Naive thymus-derived CD4-positive, alpha-beta T cell (primary cell): ENCODE measurements at regions not wholly inside any gene's neighbourhood (a gene's known extent, or its start where the extent isn't known, plus 50 kb on each side); places are given as distances from the start of the nearest gene placed in this dataset.

ENCODE experiments used
- ATAC-seq: fragments of 150-1000 bp; cut with Tn5 transposase; 2 replicates; pipeline ENCODE4 v1.10.0; 2021; ENCODE audit warnings: mild to moderate bottlenecking, moderate library complexity
- CTCF ChIA-PET: fragments of 350-600 bp; sonication (Branson Sonifier 250); formaldehyde crosslinking; loops from one replicate; lab custom pipeline; 2021; ENCODE audit warnings: antibody characterized with exemption; lab: Charles Lee
- POLR2A ChIA-PET: fragments of 350-600 bp; sonication (Branson Sonifier 250); formaldehyde crosslinking; loops from one replicate; lab custom pipeline; 2021; ENCODE audit warnings: antibody characterized with exemption, inconsistent platforms; lab: Charles Lee
- DNase-seq, 9 donors: peaks; one replicate each; pipeline versions ENCODE4 v3.0.0 to v3.0.0-alpha.2; 2020 to 2022; ENCODE audit warnings: mixed read lengths in 1 of 9
- H3K27ac ChIP-seq: one replicate; pipeline ENCODE4 v1.7.0; 2013; ENCODE audit warnings: mild to moderate bottlenecking, low read depth, low read length, moderate library complexity
- H3K27me3 ChIP-seq, 2 donors: one replicate each; pipeline ENCODE4 v1.7.0; 2013; ENCODE audit warnings: low read length in 2 of 2, mild to moderate bottlenecking in 2 of 2, moderate library complexity in 2 of 2; ENCODE audit not compliant: control insufficient read depth in 2 of 2, insufficient read depth in 2 of 2
- H3K36me3 ChIP-seq, 3 experiments: 1 replicate in 2 of 3; 2 replicates in 1 of 3; pipeline ENCODE4 v1.7.0; 2013; ENCODE audit warnings: low read length in 3 of 3, mild to moderate bottlenecking in 3 of 3, moderate library complexity in 1 of 3; ENCODE audit not compliant: insufficient read depth in 3 of 3, control insufficient read depth in 2 of 3
- H3K4me1 ChIP-seq, 2 donors: one replicate each; pipeline ENCODE4 v1.7.0; 2013; ENCODE audit warnings: low read length in 2 of 2, mild to moderate bottlenecking in 2 of 2, moderate library complexity in 1 of 2; ENCODE audit not compliant: control insufficient read depth in 2 of 2, insufficient read depth in 2 of 2
- H3K4me3 ChIP-seq: 2 replicates; pipeline ENCODE4 v1.7.0; 2013; ENCODE audit warnings: mild to moderate bottlenecking, low read length
- H3K9me3 ChIP-seq, 3 experiments: 1 replicate in 2 of 3; 2 replicates in 1 of 3; pipeline ENCODE4 v1.7.0; 2013; ENCODE audit warnings: low read length in 3 of 3; ENCODE audit not compliant: control insufficient read depth in 2 of 3
- H3K27ac Mint-ChIP-seq, 9 donors: one replicate each; pipeline ENCODE4 v1.8.0; 2020 to 2022; ENCODE audit warnings: mixed read lengths in 9 of 9, mild to moderate bottlenecking in 8 of 9, moderate library complexity in 5 of 9, inconsistent platforms in 2 of 9
- H3K27me3 Mint-ChIP-seq, 5 donors: one replicate each; pipeline ENCODE4 v1.8.0; 2021 to 2022; ENCODE audit warnings: mixed read lengths in 5 of 5, mild to moderate bottlenecking in 1 of 5
- H3K36me3 Mint-ChIP-seq, 5 donors: one replicate each; pipeline ENCODE4 v1.8.0; 2020 to 2022; ENCODE audit warnings: mixed read lengths in 5 of 5, mild to moderate bottlenecking in 3 of 5, inconsistent platforms in 1 of 5
- H3K4me1 Mint-ChIP-seq, 7 donors: one replicate each; pipeline ENCODE4 v1.8.0; 2020 to 2022; ENCODE audit warnings: mixed read lengths in 7 of 7, mild to moderate bottlenecking in 3 of 7, inconsistent platforms in 1 of 7
- H3K4me3 Mint-ChIP-seq, 10 donors: one replicate each; pipeline ENCODE4 v1.8.0; 2020 to 2022; ENCODE audit warnings: mild to moderate bottlenecking in 10 of 10, mixed read lengths in 10 of 10, moderate library complexity in 6 of 10, inconsistent platforms in 2 of 10
- H3K9me3 Mint-ChIP-seq, 11 donors: one replicate each; pipeline ENCODE4 v1.8.0; 2020 to 2022; ENCODE audit warnings: mixed read lengths in 11 of 11, mild to moderate bottlenecking in 4 of 11, inconsistent platforms in 1 of 11, moderate library complexity in 1 of 11
- intact Hi-C, 2 donors: fragments of 100-400 bp; cut with micrococcal nuclease; formaldehyde crosslinking; loops; one replicate each; pipeline ENCODE4 v1.15.1; 2023

- POLR2A ChIA-PET = no interaction called here
- no peaks in the 10 kb centered on the region for H3K27me3 Mint-ChIP-seq
- CTCF ChIA-PET = no interaction called here
These were observed 338.8 kb upstream of the ATP10B start for GRCh38 chr5:161190778-161191177.

DNA sequence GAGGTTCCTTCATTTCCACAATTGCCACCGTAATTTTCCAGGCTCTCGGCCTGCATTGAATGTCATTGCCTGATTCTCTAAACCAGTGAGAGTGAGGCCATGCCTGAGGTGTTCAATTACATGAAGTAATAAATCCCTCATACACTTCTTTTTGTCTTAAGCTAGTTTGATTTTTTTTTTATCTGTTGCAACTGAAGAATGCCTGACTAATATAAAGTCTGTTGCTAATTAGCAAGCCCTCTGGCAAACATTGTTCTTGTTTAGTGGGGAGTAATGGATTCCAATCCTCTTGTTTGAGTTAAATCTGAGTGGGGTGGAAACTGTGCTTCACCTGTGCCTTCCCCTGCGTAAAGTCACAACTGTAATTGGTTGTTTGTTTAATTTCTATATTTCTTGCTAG lies 338.1 kb upstream of the ATP10B start:
- intact Hi-C loops = no loop called here
- no peaks in the 10 kb centered on the region for H3K4me1 ChIP-seq
- no peaks in the 10 kb centered on the region for H3K27me3 ChIP-seq
- Mint-ChIP-seq H3K9me3 (peaks cover 0 to 7% (median 0%) of the 10 kb centered on the region in 11 donors), H3K36me3 (no peaks in the 10 kb centered on the region), H3K27ac (no peak overlapping the region), H3K4me1 (no peaks in the 10 kb centered on the region), H3K27me3 (no peaks in the 10 kb centered on the region), H3K4me3 (no peak overlapping the region)
- H3K27ac ChIP-seq = no peak overlapping the region
- no peaks in the 10 kb centered on the region for H3K36me3 ChIP-seq
- CTCF ChIA-PET = no interaction called here
- H3K4me3 ChIP-seq = no peak overlapping the region
- POLR2A ChIA-PET = no interaction called here
- ATAC-seq = no peak
- no peak for DNase-seq
- no peaks in the 10 kb centered on the region for H3K9me3 ChIP-seq

More at GRCh38 chr5:161190778-161191177, 338.8 kb upstream of the ATP10B start:
- Histone ChIP-seq H3K27me3 (no peaks in the 10 kb centered on the region), H3K36me3 (no peaks in the 10 kb centered on the region), H3K9me3 (no peaks in the 10 kb centered on the region), H3K27ac (no peak overlapping the region), H3K4me1 (no peaks in the 10 kb centered on the region), H3K4me3 (no peak overlapping the region)
- intact Hi-C loops = no loop called here
- DNase-seq (no peak), ATAC-seq (no peak)
- no peak overlapping the region for H3K4me3 Mint-ChIP-seq
- H3K36me3 Mint-ChIP-seq = no peaks in the 10 kb centered on the region
- peaks cover 0 to 4% (median 0%) of the 10 kb centered on the region in 11 donors for H3K9me3 Mint-ChIP-seq
- H3K4me1 Mint-ChIP-seq = no peaks in the 10 kb centered on the region
- H3K27ac Mint-ChIP-seq = no peak overlapping the region

DNA sequence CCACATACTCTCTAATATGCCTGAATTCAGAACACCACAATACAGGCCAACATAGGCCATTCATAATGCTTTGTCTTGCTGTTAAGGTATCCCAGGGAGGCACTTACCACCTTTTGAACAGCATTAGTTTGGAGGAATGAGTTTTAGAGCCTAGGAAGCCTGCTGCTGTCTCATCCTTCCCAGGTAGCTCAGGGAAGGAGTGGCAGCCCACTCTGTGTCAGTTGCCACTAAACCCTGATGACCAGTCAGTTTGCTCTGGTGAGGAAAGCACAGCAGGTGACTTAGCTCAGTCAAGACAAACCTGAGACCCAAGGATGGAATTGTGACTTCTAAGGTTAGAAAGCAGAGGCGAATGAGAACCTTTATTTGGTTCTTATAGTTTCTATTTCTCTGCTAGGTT lies 337.4 kb upstream of the ATP10B start:
- Mint-ChIP-seq H3K27ac (no peak overlapping the region), H3K9me3 (peaks cover 0 to 7% (median 0%) of the 10 kb centered on the region in 11 donors), H3K4me3 (no peak overlapping the region), H3K27me3 (no peaks in the 10 kb centered on the region), H3K36me3 (no peaks in the 10 kb centered on the region), H3K4me1 (no peaks in the 10 kb centered on the region)
- Histone ChIP-seq H3K9me3 (no peaks in the 10 kb centered on the region), H3K27me3 (no peaks in the 10 kb centered on the region), H3K27ac (no peak overlapping the region), H3K36me3 (no peaks in the 10 kb centered on the region), H3K4me3 (no peak overlapping the region), H3K4me1 (no peaks in the 10 kb centered on the region)
- DNase-seq = no peak
- no peak for ATAC-seq
- ChIA-PET CTCF (no interaction called here), POLR2A (no interaction called here)
- intact Hi-C loops = no loop called here

DNA sequence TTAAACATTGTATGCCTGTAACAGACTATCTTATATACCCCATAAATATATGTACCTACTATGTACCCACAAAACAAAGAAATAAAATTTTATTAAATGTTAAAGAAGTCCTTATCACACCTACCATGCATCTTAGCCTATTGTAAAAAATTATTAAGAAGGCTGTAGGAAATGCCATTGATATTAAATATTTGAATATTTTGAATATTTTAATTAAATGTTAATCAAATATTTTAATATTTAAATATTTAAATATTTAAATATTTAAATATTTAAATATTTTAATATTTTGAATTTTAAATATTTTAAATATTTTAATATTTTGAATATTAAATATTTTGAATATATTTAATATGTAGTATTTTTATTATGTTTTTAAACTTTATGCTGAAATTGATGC lies 331.5 kb upstream of the ATP10B start:
- CTCF ChIA-PET = no interaction called here
- H3K9me3 Mint-ChIP-seq = peaks cover 0 to 10% (median 0%) of the 10 kb centered on the region in 11 donors
- Histone ChIP-seq H3K36me3 (no peaks in the 10 kb centered on the region), H3K27ac (no peak overlapping the region), H3K4me1 (no peaks in the 10 kb centered on the region), H3K27me3 (no peaks in the 10 kb centered on the region), H3K4me3 (no peak overlapping the region), H3K9me3 (no peaks in the 10 kb centered on the region)
- peaks cover 0 to 7% (median 3%) of the 10 kb centered on the region in 5 donors for H3K27me3 Mint-ChIP-seq
- no peak overlapping the region for H3K4me3 Mint-ChIP-seq
- DNase-seq (no peak), ATAC-seq (no peak)
- intact Hi-C loops = no loop called here
- POLR2A ChIA-PET = no interaction called here
- H3K27ac Mint-ChIP-seq = no peak overlapping the region
- H3K36me3 Mint-ChIP-seq = peaks cover 0 to 5% (median 0%) of the 10 kb centered on the region in 5 donors
- no peaks in the 10 kb centered on the region for H3K4me1 Mint-ChIP-seq

DNA sequence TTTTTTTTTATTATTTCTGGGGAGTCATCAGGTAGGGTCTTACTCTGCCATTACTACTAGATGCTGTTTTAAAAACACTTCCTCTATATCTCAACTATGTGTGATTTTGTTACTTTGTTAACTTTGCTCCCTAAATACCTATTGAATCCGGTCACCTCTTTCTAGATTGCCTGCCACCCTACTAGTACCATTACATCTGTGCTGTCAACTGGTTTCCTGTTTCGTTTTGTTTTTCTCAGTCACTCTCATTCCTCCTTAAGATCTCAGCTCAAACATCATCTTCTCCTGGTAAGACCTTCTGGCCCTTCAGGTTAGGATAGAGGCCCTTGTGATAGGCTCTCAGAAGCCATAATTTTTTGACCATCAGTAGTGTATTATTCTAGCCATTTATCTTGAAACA lies 324.2 kb upstream of the ATP10B start:
- Mint-ChIP-seq H3K36me3 (peaks cover 0 to 5% (median 0%) of the 10 kb centered on the region in 5 donors), H3K9me3 (peaks cover 0 to 6% (median 1%) of the 10 kb centered on the region in 11 donors), H3K4me3 (no peak overlapping the region), H3K27me3 (peaks cover 0 to 7% (median 3%) of the 10 kb centered on the region in 5 donors), H3K27ac (no peak overlapping the region), H3K4me1 (no peaks in the 10 kb centered on the region)
- CTCF ChIA-PET = no interaction called here
- intact Hi-C loops = no loop called here
- Histone ChIP-seq H3K27ac (no peak overlapping the region), H3K27me3 (no peaks in the 10 kb centered on the region), H3K4me1 (no peaks in the 10 kb centered on the region), H3K9me3 (no peaks in the 10 kb centered on the region), H3K4me3 (no peak overlapping the region), H3K36me3 (no peaks in the 10 kb centered on the region)
- no peak for ATAC-seq
- POLR2A ChIA-PET = no interaction called here
- no peak for DNase-seq

DNA sequence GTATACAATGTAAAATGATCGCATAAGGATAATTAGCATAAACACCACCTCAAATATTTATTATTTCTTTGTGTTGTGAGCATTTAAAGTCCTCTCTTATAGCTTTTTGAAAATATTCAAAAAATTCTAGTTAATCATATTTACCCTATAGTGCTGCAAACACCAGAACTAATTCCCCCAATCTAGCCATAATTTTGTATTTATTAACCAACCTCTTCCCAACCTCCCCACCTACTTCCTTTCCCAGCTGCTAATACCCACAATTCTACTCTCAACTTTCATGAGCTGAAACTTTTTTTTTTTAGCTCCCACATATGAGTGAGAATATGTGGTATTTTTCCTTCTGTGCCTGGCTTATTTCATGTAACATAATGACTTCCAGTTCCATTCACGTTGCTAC lies 317.8 kb upstream of the ATP10B start:
- ATAC-seq (no peak), DNase-seq (no peak)
- H3K4me1 ChIP-seq = no peaks in the 10 kb centered on the region
- ChIA-PET POLR2A (no interaction called here), CTCF (no interaction called here)
- H3K27me3 ChIP-seq = no peaks in the 10 kb centered on the region
- intact Hi-C loops = no loop called here
- Mint-ChIP-seq H3K27ac (no peak overlapping the region), H3K27me3 (no peaks in the 10 kb centered on the region), H3K36me3 (no peaks in the 10 kb centered on the region), H3K4me1 (no peaks in the 10 kb centered on the region), H3K4me3 (no peak overlapping the region), H3K9me3 (peaks cover 0 to 6% (median 2%) of the 10 kb centered on the region in 11 donors)
- H3K36me3 ChIP-seq = no peaks in the 10 kb centered on the region
- no peaks in the 10 kb centered on the region for H3K9me3 ChIP-seq
- no peak overlapping the region for H3K27ac ChIP-seq
- no peak overlapping the region for H3K4me3 ChIP-seq

DNA sequence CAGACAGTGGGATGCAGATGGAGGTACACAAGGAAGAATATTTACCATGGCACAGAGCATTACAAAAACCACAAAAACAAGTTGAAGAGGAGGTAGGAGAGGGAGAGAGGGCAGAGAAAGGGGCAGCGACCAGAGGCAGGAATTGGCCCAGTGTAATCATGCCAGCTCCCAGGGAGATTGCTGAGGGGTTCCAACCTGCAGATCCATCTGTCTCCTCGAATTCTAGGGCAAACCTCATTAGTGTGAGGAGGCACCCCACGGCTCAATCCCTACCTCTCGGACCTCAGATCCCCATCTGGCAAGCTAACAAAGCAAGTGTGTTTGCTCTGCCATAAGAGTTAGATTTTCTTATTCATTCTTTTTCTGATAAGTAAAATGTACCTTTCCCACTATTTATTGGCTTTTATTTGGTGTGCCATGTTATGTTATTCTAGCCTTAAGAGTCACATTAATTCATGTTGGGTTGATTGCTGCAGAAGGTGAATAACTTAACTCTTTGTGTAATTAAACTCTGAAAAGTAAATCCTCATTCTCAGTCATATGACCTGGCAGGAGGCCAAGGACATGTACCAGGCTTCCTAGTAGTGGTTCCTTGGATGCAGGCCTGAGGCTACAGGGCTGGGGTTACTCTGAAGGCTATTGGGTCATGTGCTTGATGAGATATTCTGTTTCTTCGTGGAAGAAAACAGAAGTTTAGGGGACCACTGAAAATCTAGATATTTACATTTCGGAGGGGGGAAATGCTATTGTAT lies 315.2 kb upstream of the ATP10B start:
- no peaks in the 10 kb centered on the region for H3K27me3 ChIP-seq
- intact Hi-C loops = no loop called here
- H3K9me3 ChIP-seq = no peaks in the 10 kb centered on the region
- H3K36me3 ChIP-seq = no peaks in the 10 kb centered on the region
- POLR2A ChIA-PET = no interaction called here
- CTCF ChIA-PET = interaction anchor here (0.6 kb wide), 1 partner anchor 548 kb away, joined by 3 read pairs; no protein-coding TSS in a partner anchor
- H3K36me3 Mint-ChIP-seq = no peaks in the 10 kb centered on the region
- no peak overlapping the region for H3K27ac Mint-ChIP-seq
- no peak overlapping the region for H3K4me3 Mint-ChIP-seq
- H3K9me3 Mint-ChIP-seq = peaks cover 0 to 8% (median 1%) of the 10 kb centered on the region in 11 donors
- no peak overlapping the region for H3K4me3 ChIP-seq
- DNase-seq (no peak), ATAC-seq (no peak)
- no peaks in the 10 kb centered on the region for H3K27me3 Mint-ChIP-seq
- no peak overlapping the region for H3K27ac ChIP-seq
- H3K4me1 ChIP-seq = no peaks in the 10 kb centered on the region
- no peaks in the 10 kb centered on the region for H3K4me1 Mint-ChIP-seq
